MM.1S (cell line): ENCODE measurements at regions not wholly inside any gene's neighbourhood (a gene's known extent, or its start where the extent isn't known, plus 50 kb on each side); places are given as distances from the start of the nearest gene placed in this dataset.

ENCODE experiments used
- CTCF ChIP-seq: fragments of 300-600 bp; sonication (generic); IDR thresholded peaks from 2 replicates; pipeline ENCODE4 v1.5.1; 2016; ENCODE audit warnings: antibody characterized with exemption, low read length, mixed read lengths
- EZH2 ChIP-seq: fragments of 300-600 bp; sonication (generic); optimal IDR thresholded peaks from 2 replicates; pipeline ENCODE3; 2017; ENCODE audit warnings: low read depth, mild to moderate bottlenecking, antibody characterized with exemption, low read length, mixed read lengths
- EZH2phosphoT487 ChIP-seq: fragments of 300-600 bp; sonication (generic); IDR thresholded peaks from 2 replicates; pipeline ENCODE4 v1.6.1; 2018; ENCODE audit warnings: antibody characterized with exemption, low read length

GRCh38 chr6:125499535-125499934 is 197.8 kb upstream of the HDDC2 start:
- TF ChIP-seq EZH2phosphoT487: no peak
- no peak for TF ChIP-seq CTCF
- no peak for TF ChIP-seq EZH2
